GM12873 (cell line): ENCODE measurements at regions not wholly inside any gene's neighbourhood (a gene's known extent, or its start where the extent isn't known, plus 50 kb on each side); places are given as distances from the start of the nearest gene placed in this dataset.
A peak's percentile ranks its signal among the peaks of the same experiment; 100 is the strongest.

Experiments used
- TF ChIP-seq, protein P1 (sequence below): IDR thresholded peaks from 2 replicates; pipeline ENCODE4 v1.5.1; 2012; ENCODE audit warnings: low read depth, mild to moderate bottlenecking, moderate library complexity, low read length, control low read depth; ENCODE audit not compliant: insufficient read depth; ENCODE audit errors: missing control alignments

DNA sequence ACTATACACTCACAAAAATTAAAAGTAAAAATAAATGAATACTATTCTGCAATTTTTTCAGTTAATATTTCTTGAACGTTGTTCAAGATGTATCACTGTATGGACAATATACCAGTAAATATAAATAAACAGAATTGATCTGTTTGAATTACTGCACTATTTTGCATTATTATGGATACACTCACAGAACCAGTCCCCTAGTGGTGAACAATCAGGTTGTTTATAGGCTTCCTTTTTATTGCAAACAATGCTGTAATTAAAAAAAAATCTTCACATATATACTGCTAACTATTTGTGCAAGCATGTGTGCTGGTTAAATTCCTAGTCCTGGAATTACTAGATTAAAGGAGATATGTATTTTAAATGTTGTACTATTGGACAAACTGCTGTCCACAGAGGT, 306.0 kb downstream of the FBXO15 start:
- TF ChIP-seq, protein P1, sequence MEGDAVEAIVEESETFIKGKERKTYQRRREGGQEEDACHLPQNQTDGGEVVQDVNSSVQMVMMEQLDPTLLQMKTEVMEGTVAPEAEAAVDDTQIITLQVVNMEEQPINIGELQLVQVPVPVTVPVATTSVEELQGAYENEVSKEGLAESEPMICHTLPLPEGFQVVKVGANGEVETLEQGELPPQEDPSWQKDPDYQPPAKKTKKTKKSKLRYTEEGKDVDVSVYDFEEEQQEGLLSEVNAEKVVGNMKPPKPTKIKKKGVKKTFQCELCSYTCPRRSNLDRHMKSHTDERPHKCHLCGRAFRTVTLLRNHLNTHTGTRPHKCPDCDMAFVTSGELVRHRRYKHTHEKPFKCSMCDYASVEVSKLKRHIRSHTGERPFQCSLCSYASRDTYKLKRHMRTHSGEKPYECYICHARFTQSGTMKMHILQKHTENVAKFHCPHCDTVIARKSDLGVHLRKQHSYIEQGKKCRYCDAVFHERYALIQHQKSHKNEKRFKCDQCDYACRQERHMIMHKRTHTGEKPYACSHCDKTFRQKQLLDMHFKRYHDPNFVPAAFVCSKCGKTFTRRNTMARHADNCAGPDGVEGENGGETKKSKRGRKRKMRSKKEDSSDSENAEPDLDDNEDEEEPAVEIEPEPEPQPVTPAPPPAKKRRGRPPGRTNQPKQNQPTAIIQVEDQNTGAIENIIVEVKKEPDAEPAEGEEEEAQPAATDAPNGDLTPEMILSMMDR = peak; percentile 4

DNA sequence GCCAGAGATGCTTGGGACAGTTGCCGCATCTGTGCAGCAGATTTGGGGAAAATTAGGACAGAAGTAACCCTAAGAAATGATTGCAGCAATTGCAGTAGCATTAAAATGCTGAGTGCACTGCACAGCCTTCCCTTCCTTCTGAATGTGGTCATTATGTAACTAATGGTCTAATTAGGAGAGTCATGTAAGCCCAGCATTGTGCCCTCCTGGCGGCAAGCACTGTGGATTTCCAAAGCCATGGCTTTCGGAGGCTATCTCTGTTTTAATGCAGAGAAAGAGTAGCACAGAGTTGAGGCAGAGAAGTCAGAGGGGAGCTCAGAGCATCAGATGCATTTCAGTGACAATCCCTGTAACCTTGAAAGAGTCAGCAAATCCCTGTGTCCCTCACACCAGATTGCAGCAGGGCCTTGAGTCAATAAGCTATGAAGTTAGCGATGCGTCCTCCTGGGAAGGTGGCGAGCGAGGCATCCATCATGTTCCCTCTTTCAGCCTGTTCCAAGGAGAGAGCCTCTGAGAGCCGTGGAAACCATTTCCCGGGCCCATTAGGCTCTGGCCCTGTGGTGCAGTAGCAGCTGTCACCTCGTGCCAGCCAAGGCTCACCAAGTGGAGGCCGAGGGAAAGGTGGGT, 307.2 kb downstream of the FBXO15 start:
- TF ChIP-seq, protein P1 = no peak

DNA sequence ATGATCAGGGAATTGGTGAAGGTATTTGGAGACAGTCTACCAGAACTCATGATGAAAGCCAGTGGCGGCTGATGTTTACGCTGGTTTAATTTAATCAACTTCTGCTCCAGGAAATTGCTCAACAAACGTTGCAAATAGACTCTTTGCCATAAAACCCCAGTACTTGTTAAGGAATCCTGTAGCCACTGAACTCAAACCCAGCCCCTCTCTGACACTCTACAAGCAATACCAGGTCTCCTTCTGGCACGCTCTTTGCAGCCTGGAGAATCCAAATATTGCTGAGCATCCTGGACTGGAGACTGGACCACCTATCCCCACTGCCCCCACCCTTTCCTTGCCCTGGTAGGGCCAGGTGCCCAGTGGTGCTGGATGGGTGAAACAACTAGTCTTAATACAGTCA, 308.2 kb downstream of the FBXO15 start:
- TF ChIP-seq, protein P1 = no peak

DNA sequence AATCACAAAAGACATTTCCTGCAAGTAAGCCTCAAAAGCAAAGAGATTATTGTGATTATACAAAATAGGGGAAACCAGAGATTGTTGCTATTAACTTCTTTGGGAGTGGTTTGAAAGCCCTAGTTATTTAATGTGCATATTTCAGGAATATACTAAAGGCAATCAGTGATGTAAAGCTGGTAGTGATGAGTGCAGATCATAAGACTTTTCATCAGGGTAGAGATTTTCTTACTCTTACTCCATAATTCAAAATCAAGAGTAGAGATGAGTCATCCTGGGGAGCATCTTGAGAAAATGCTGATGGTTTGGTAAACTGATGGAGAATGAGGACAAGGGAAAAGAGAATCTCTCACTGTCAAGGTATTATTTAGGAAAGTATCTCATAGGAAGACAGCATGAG, 309.5 kb downstream of the FBXO15 start:
- TF ChIP-seq, protein P1 = no peak

GRCh38 chr18:73835656-73836364, 311.8 kb downstream of the FBXO15 start:
- TF ChIP-seq, protein P1 = no peak

DNA sequence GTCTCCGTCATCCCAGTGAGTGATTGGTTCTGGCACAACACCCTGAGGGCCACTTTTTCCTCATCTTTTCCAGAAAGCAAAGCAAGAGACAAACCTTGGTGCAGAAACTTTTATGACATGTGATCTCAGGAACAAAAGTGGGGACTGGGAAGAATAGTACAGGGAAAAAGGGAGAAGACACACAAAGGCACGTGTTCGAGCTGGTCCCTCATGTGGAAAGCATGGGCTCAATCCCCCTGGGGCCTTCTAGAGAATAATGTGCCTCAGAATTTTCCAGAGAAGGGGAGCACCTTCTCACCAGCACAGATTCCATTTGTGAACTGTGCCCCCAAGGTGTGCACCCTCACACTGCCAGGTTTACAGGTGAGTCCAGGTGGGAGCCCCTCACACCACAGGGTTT, 312.6 kb downstream of the FBXO15 start:
- TF ChIP-seq, protein P1 = no peak

DNA sequence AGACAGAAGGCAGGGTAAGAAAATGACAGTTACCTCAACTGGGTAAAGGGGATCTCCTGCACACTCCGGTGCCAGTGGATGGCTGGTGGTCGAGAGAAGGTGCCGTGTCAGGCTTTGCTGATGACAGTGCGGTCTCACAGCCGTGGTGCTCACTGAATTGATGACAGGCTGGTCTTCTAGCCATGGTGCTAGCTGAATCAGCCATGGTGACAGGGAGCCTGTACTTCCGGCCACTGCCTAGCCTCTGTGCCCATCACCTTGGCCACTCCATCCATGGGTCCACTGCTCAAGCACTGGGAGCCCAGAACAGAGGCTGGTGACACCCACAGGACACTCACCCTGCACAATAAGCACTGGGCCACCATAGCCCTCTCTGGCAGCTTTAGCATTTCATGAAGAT, 315.9 kb downstream of the FBXO15 start:
- TF ChIP-seq, protein P1 = no peak
